NCI-H2029 (cell line): ENCODE measurements at regions not wholly inside any gene's neighbourhood (a gene's known extent, or its start where the extent isn't known, plus 50 kb on each side); places are given as distances from the start of the nearest gene placed in this dataset.
A peak's percentile ranks its signal among the peaks of the same experiment; 100 is the strongest.

Experiments
- DNase-seq: peaks from one replicate; lab custom pipeline; 2025; lab: John Stamatoyannopoulos, UW

DNA sequence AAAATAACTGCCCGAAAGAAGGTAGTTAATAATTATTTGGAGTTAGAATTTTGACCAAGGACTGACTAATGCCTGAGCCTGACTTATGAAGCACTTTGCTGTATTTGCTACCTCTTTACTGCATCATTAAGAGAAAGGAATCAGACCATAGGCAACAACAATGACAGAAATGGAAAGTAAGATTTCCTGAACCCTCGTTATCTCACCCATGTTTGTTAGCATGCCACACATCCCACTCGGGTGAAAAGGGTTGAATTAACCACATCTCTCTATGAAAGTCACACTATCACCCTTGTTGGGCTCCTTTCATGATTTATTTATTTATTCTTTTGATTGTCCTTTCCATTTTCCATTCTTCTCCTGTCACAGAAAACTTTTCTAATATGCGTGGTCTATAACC, 59.6 kb downstream of the OLIG3 start:
- DNase-seq, result no peak

DNA sequence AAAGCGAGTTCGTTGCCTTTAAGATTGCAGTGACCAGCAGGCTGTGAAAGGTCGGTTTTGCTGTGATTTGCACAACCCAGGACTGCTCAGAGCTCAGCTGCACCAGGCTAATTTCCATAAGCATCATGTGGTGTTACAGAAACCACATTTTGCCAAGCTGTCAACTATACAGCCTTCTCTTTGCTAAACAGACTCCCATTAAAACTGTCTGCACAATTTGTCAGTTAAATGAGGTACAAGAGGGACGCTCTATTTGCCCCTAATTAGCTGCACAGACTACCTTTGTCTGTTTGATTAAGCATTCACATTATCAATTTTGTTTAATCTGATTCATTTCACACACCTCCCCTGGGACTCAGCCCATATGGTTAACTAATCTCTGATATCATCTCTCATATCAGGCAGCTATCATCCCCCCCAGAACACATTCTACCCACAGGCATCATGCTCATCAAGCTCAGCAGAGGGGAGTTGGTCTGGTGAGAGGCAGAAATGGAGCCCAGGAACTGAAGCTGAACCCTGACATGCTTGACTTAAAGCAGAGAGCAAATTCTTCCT, 62.1 kb downstream of the OLIG3 start:
- DNase-seq, result no peak

DNA sequence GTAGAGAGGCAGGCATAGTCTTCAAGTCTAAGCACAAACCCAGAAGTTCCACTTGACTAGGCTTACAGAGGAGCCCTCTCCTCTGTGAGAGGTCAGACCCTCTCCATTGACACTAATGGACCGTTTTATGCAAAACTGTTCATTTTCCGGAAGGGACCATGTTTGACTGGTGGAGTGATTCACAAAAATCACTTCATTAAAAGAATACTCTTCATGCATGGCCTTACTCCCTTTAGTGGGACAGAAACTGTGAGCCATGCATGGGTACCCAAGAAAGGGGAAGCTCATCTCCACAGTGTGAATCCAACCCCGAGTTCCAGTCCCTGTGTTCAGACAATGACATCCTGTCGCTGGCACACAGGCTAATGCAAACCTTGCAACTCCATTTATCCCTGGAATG, 63.2 kb downstream of the OLIG3 start:
- no peak for DNase-seq

DNA sequence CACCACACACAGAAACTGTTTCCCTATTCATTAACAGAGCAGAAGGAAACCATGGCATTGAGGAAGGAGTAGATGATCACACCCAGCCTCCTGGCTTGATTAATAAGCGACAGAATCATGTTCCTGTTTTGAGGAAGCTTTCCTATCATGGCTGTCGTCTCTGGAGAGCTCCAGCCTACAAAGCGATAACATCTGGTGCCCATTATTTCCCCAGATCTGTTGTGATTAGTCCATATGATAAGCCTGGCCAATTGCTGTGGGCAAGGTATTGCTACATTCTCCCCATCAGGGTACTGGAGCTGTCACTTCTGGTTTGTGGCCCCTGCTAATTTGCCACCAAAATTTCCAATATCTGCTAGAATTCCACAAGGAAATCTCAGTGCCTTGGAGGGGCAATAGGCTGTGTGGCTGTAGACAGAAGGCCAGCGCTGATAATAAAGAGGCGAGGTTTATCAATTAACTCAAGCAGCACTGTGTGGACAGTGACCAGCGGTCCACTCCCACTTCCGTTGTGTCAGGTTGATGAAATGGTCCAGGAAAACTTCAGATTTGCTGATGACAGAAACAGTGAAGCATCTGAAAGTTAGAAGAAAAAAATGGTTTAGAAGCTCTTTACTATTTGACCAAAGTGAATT, 66.4 kb downstream of the OLIG3 start:
- DNase-seq, result no peak

DNA sequence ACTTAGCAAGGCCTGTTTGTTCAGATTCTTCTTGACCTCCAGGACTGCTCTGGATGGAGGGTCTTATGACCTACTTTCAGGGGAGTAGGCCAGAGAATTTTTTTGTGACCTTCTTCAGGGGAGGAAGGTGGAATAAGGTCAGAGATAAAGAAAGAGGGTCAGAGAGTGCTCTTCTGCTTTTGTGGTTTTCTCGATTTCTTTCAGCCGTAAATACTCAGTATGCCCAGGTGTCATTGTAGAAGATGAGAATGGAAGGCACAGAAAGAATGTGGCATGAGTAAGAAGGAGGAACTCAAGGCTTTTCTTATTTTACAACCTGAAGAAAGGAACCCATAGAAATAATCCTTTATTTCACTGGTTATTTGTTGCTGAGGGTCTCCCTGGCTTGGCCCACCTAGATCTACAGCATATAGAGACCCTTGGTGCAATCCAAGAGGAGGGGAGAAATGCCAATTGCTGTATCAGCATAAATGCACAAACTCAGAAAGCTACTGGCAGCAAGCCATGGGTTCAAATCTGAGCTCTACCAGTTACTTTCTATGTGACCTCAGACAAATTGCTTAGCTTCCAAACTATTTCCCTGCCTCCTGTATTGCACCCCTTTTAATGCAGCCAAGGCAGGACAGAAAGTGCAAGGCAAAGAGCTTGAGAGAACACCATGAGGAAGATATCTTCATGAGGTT, 68.0 kb downstream of the OLIG3 start:
- DNase-seq, result no peak

DNA sequence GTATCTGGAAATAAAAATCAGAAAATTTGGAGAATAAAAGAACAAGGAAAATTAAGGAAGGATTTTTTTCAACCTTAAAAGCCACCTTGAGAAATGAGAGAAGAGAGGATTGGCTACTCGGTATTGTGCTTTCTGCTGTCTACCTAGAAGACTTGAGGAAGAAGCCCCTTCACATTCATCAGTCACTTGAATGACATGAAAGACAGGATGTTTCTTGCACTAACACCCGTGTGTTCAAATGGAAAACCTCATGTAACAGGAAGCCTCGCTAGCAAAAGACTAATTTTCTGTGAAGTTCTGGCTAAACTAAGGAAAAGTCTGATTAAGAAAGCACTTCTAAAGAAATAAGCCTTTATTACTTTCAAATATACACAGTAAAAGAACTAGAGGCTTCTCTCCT, 69.9 kb downstream of the OLIG3 start:
- no peak for DNase-seq

DNA sequence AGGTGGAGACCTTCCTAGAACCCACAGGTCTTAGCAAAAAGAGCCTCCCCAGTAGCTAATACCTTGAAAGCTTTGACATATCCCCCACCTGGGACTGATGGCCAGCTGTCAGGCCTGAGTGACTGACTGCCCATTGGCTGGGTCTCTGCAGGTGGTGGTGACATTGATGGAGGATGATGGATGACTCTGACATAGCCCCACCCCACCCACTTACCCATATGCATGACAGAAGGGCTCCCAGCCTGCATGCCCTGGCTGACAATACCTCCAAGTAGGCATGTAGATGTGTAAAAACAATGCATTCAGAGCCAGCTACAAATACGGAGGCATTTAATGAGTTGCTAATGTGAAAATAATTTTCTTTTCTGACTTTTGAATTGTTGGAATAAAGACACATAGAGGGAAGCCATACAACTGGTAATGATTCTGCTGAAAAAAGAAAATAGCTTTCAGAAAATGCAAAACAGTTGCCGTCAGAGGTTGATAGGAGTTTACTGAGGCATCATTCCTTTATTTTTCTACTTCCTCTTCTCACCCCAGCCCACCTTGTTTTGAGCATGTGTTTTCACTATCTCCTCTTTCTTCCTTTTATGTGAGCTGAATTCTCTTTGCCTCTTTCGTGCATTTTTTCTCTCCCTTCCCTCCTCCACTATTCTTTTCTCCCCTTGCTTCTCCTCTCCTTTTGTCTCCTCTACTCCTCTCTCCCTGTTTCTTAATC, 70.6 kb downstream of the OLIG3 start:
- no peak for DNase-seq

DNA sequence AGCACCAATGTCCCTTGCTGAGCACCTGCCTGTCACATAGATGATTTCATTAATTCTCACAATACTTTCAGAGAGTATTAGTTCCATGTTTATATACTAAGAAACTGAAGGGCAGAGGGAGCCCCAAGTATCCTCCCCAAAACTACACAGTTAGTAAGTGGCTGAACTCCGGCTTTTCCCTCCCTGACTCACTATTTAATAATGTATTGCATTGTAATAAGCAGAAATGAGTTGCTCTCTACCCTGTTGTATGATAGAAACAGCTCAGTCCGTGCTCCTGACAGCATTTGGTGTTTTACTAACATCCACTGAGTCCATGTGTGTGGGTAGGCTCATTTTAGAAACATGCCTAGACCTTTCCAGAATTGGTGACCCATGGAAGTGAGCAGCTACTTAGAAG, 76.8 kb downstream of the OLIG3 start:
- no peak for DNase-seq

DNA sequence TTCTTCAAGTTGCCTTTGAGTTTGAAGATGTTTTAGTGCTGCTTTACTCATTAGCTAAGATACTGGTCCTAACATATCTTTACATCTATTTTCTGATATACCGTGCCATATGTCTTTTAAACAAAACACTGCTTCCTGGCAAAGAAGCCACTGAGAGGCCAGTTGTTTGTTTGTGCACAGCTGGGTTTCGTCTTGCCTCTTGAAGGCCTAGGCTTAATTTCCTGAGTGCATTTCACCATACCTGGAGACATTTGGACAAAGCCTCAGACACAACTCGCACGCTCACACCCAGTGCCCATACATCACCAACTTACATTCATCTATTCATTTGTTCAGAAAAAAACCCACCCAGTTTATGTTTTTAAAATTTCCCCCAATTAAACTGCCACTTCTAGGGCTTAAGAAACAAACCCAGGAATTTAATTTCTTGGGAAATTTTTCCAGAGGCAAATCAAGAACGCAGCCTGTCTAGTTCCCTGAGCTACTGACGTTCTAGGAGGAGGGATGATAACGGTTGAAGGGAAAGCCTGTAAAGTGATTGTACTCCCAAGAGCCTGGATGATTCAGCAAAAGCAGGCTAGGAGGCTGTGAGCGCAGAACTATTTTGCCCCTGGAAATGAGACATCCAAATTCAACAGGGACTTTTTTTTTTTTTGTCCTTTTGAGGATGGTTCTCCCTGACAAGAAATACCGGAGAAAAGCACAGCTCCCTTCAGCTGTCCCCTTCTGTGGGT, 77.7 kb downstream of the OLIG3 start:
- no peak for DNase-seq

DNA sequence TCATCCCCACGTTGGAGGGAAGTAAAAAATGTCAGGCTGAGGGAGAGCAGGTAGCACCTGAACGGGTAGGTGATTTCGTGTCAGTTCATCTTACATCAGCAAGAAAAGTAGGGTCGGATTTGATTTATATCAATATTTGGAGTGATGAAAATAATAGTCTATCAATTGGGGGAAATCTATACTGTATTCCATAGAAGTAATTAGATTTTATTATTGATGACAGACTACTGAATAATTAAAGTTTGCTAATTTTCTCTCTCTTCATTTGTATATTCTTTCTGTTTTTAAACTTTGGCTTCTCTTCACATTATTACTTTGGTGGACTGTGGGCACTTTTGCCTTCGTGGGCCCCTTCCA, 78.4 kb downstream of the OLIG3 start:
- no peak for DNase-seq

DNA sequence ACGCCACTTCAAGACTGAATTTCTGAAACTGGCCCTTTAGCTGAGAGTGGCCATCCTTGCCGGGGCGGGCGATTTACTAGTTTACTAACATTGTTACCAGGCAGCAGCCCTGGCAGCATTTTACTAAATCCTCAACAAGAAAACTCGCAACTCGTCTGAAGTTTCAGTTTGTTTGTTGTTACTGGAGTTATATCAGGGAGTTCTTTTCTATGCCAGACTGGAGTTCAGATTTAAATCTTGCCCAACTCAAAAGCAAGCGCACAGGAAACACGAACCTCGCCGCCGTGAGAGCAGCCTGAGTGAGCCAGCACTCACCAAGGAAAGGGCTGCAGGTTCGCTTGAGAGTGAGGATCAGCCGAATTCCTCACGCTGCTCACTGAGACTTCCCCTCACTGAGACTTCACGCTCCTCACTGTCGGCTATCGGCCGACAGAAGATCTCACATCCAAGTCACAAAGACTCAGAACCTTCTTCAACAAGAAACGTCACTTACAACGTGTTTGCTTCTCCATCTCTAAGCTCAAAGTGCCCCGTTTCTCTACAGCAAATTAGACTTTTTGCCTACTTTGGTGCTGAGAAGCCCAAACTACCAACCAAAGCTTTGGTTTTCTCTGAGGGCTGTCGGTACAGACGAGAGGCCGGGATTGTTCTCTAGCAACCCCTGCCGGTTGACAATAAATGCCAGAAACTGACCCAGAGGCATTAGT, 78.9 kb downstream of the OLIG3 start:
- DNase-seq, result no peak

DNA sequence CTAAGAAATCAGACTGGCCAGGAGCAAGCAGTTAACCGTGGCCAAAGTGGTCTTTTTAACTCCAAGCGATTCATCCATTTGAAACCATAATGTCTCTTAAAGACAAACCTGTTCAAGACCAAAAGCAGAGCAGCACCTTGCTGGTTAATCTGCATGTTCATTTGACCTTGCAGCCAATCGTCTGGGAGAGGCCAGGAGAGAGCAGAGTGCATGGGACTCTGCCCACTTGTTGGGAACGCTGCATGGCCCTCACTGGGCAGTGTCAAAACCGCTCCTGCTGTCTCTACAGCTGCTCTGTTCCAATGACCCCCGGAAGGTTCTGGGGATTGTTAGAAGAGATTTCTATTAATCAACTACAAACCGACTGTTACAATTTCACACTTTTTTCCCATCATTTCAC, 79.6 kb downstream of the OLIG3 start:
- DNase-seq, result no peak

DNA sequence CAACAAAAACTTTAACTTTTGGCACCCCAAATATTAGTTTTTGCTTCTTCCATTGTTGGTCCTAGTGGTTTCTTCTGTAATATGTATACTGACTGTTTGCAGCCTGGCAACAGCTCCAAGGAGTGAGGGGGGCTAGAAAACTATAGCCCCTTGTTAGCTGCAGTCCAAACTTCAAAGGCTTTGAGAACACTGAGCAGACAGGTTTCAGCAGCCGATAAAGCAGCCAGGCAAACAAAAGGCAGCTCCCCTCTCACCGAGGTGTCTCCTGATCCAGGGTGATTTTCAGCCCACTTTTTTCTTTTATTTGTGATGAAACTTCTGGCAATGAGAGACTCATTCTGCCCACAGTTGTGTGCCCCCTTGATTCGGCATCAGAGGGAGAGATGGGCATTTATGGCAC, 80.7 kb downstream of the OLIG3 start:
- DNase-seq, result no peak

DNA sequence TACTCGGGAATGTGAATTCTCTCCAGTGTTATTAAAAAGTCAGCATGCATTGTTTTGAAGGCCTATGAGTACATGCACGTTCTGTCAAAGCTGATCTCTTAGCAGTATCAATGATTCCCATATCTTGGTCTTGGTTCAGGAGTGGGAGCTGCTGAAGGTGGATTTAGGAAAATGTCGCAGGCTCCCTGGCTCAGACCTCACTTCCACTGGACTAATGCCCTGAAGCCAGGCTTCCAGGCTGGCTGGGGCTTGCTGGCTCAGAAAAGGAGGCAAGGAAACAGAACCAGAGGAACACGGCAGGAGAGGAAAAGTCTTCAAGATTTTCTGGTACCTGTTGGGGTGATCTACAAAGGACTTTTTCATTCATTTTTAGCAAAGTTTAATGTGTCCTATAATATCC, 81.6 kb downstream of the OLIG3 start:
- no peak for DNase-seq

DNA sequence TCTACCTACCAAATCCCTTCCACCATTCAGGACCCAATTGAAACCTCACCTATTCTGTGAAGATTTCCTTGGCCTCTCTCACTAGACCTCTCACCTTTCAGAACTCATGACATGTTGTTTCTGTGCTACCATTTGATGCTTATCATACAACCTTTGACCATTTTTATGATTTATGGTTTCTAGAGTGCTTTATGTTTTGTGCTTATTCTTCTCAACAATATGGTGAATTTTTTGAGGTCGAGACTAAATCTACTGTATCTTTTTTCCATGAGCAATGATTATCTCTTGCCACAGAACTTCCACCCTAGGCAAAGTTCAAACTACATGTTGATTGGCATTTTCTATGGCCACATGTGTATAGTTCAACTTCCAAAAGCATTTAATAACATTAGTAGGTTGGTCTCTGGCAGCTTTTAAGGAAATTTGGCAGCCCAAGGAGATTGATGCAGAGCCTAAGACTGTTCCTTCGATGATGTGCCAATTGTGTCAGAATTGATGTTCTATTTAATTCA, 84.9 kb downstream of the OLIG3 start:
- DNase-seq, result no peak

DNA sequence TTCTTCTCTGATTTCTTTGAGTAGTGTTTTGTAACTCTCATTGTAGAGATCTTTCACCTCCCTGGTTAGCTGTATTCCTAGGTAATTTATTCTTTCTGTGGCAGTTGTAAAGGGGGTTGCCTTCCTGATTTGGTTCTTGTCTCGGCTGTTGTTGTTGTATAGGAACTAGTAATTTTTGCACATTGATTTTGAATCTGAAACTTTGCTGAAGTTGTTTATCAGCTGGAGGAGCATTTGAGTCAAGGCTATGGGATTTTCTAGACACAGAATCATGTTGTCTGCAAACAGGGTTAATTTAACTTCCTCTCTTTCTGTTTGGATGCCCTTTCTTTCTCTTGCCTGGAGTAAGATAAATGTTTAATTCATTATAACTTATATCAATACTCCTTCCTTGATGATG, 86.4 kb downstream of the OLIG3 start:
- DNase-seq, result no peak

DNA sequence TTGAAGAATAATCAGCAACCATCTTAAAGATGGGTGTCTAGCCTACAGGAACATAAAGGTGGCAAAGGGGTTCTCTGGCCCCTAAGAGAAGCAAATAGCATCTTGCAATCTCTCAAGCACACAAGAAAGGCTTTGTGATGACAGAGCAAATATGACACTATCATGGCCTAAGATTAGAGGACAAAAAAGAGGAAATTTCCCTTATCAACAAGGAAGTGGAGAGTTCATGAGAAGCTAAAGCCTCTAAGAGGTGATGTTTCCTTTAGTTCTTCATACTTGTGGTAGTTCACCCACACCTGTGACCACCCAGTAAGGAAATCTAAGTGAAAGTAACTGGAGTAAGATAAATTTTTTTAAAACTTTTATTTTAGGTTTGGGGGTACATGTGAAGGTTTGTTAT, 88.4 kb downstream of the OLIG3 start:
- DNase-seq, result no peak

DNA sequence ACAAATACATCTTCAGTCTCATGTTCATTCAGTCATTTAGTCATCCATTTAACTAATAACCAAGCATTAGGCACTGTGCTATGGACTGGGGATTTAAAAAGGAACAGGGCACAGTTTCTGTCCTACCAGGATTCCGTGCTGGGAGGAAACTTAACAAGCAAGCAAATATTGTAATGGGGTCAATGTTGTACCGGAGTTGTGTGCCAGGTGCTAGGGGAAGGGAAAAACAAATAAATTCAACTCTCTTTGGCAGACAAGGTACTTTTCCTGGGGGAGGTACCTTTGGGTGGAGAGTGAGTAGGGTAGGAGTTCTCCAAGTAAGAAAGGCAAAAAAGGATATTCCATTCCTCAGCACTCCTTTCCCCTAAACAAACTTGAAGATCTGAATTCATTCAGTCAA, 90.3 kb downstream of the OLIG3 start:
- no peak for DNase-seq

DNA sequence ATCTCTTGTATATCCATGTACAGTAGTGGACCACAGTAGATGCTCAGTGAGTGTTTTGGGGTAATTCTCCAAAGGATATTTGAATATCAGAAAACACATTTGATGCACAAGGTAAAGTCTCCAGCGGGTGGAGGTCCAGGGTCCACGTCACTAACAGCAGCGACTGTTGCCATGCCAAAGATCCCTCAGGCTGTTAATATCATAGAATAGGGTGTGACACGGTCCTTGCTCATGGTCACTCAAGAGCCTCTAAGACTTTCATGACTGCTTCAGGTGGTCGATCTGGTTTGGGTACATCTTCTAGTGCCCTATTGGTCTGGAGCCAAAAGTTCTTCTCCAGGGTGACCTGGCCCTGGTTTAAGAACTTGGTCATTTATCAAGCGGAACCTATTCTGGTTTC, 90.8 kb downstream of the OLIG3 start:
- DNase-seq, result no peak

DNA sequence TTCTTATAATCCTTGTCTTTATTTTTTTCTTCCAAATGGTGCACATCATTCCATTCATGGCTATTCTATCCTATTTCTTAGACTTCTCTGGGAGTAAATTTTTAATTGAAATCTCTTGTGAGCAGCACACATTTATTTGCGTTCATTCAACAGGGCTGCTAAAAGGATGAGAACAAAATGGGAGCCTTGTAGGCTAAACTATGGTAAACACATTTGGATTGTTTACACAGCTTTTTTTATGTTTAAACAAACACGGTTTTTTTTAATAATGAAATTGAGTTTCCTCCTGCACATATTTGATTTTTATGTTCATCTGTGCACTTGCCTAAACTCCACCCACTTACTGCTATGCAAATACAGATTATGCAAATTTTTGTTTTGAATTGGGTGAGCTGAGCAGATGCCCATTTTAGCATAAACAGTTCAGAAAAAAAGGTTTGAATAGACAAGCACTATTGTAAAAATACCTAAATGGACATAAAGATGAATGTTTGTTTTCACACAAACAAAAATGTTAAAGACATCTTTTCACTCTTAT, 92.0 kb downstream of the OLIG3 start:
- peak; percentile 19 for DNase-seq

DNA sequence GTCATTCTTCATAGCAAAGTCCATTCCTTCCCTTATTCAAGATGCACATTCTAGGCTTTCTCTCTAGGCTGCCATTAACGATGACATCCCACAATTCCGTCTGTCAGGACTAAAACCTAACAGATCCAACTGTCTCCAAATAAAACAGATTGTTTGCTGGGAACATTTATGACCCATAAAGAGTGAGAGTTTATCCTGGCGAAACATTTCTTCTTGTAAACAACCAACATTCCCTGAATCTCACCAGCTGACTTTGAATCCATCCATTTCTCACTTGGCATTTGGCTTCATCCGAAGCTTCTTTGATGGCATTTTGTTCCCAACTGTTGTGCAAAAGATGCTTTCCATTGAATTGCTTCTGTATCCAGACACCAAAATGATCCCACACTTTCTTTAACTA, 93.1 kb downstream of the OLIG3 start:
- no peak for DNase-seq
